Thoracic aorta (tissue), 2 donors: ENCODE measurements at regions not wholly inside any gene's neighbourhood (a gene's known extent, or its start where the extent isn't known, plus 50 kb on each side); places are given as distances from the start of the nearest gene placed in this dataset.

ENCODE experiments used
- ATAC-seq: fragments of 150-250 bp; one replicate; pipeline ENCODE4 v1.8.0; 2017; ENCODE audit warnings: low read depth; ENCODE audit not compliant: insufficient number of reproducible peaks, low FRiP score
- DNase-seq: peaks from one replicate; pipeline ENCODE4 v3.0.0-alpha.2; 2020; ENCODE audit warnings: low spot score
- H3K27ac ChIP-seq, 2 donors: fragments of 200-600 bp; sonication (generic); 1 replicate in 1 of 2; 2 replicates in 1 of 2; pipeline ENCODE4 v1.5.1; 2016; ENCODE audit warnings: mild to moderate bottlenecking in 2 of 2, moderate library complexity in 2 of 2
- H3K27me3 ChIP-seq: fragments of 200-600 bp; sonication (generic); replicated peaks from 2 replicates; pipeline ENCODE4 v1.6.0; 2016; ENCODE audit warnings: mild to moderate bottlenecking; ENCODE audit not compliant: insufficient read depth
- H3K36me3 ChIP-seq: fragments of 200-600 bp; sonication (generic); one replicate; pipeline ENCODE4 v1.5.1; 2016
- H3K4me1 ChIP-seq, 2 donors: fragments of 200-600 bp; sonication (generic); 1 replicate in 1 of 2; 2 replicates in 1 of 2; pipeline versions ENCODE4 v1.5.1 to v1.6.0; 2016; ENCODE audit warnings: low read depth in 2 of 2, mild to moderate bottlenecking in 1 of 2; ENCODE audit not compliant: control insufficient read depth in 1 of 2
- H3K4me3 ChIP-seq: fragments of 200-600 bp; sonication (generic); 2 replicates; pipeline ENCODE4 v1.5.1; 2016; ENCODE audit warnings: mild to moderate bottlenecking
- H3K9me3 ChIP-seq: fragments of 200-600 bp; sonication (generic); 2 replicates; pipeline ENCODE4 v1.5.1; 2016
- CTCF ChIP-seq: fragments of 200-600 bp; sonication (generic); IDR thresholded peaks from one replicate; pipeline ENCODE4 v1.5.1; 2019; ENCODE audit warnings: antibody characterized with exemption

- DNase-seq: no peak
- H3K4me3 ChIP-seq: no peak overlapping the region
- ATAC-seq: no peak
- no peak overlapping the region for H3K27ac ChIP-seq
- H3K9me3 ChIP-seq: no peaks in the 10 kb centered on the region
- no peaks in the 10 kb centered on the region for H3K36me3 ChIP-seq
- H3K27me3 ChIP-seq: no peaks in the 10 kb centered on the region
- peaks cover 15 to 39% of the 10 kb centered on the region in 2 donors for H3K4me1 ChIP-seq
- TF ChIP-seq CTCF: no peak
Observed at GRCh38 chr16:66032841-66033240, 333.6 kb upstream of the CDH5 start.

- TF ChIP-seq CTCF: no peak
- Histone ChIP-seq H3K4me3 (no peak overlapping the region), H3K9me3 (no peaks in the 10 kb centered on the region), H3K27me3 (no peaks in the 10 kb centered on the region), H3K27ac (no peak overlapping the region), H3K36me3 (no peaks in the 10 kb centered on the region), H3K4me1 (peaks cover 0 to 12% of the 10 kb centered on the region in 2 donors)
- no peak for ATAC-seq
- DNase-seq: no peak
Observed at GRCh38 chr16:66030036-66030435, 336.5 kb upstream of the CDH5 start.

GRCh38 chr16:66028510-66029216 is 337.8 kb upstream of the CDH5 start:
- Histone ChIP-seq H3K4me3 (no peak overlapping the region), H3K4me1 (peaks cover 0 to 12% of the 10 kb centered on the region in 2 donors), H3K9me3 (no peaks in the 10 kb centered on the region), H3K27me3 (no peaks in the 10 kb centered on the region), H3K36me3 (no peaks in the 10 kb centered on the region), H3K27ac (peak overlapping the region; percentile 5 to 18)
- TF ChIP-seq CTCF: no peak
- ATAC-seq: peak; percentile 67
- DNase-seq: no peak

GRCh38 chr16:66026787-66027330 is 339.6 kb upstream of the CDH5 start:
- no peaks in the 10 kb centered on the region for H3K27me3 ChIP-seq
- no peak overlapping the region for H3K27ac ChIP-seq
- no peaks in the 10 kb centered on the region for H3K36me3 ChIP-seq
- no peak for TF ChIP-seq CTCF
- H3K4me3 ChIP-seq: no peak overlapping the region
- peaks cover 0 to 12% of the 10 kb centered on the region in 2 donors for H3K4me1 ChIP-seq
- DNase-seq: no peak
- ATAC-seq: no peak
- no peaks in the 10 kb centered on the region for H3K9me3 ChIP-seq

- ATAC-seq: no peak
- no peaks in the 10 kb centered on the region for H3K27me3 ChIP-seq
- DNase-seq: no peak
- no peaks in the 10 kb centered on the region for H3K36me3 ChIP-seq
- H3K4me3 ChIP-seq: no peak overlapping the region
- peaks cover 0 to 12% of the 10 kb centered on the region in 2 donors for H3K4me1 ChIP-seq
- no peaks in the 10 kb centered on the region for H3K9me3 ChIP-seq
- H3K27ac ChIP-seq: no peak overlapping the region
- no peak for TF ChIP-seq CTCF
Observed at GRCh38 chr16:66026211-66026610, 340.3 kb upstream of the CDH5 start.
